Activated CD4-positive, alpha-beta T cell treated with anti-CD3 and anti-CD28 coated beads, Interleukin-10, Interleukin-2, amounts not matched to agents 100 ng/mL and 50 ng/mL, durations not matched to agents 16 hours and 8 hours (primary cell): ENCODE measurements at regions not wholly inside any gene's neighbourhood (a gene's known extent, or its start where the extent isn't known, plus 50 kb on each side); places are given as distances from the start of the nearest gene placed in this dataset.
"Not testable (repeated sequence)": the region's sequence is repeated elsewhere in the genome, so short reads cannot be mapped to it uniquely, and the experiment has no call there.

Experiments used
- DNase-seq: peaks from one replicate; pipeline ENCODE4 v3.0.0-alpha.2; 2020

DNA sequence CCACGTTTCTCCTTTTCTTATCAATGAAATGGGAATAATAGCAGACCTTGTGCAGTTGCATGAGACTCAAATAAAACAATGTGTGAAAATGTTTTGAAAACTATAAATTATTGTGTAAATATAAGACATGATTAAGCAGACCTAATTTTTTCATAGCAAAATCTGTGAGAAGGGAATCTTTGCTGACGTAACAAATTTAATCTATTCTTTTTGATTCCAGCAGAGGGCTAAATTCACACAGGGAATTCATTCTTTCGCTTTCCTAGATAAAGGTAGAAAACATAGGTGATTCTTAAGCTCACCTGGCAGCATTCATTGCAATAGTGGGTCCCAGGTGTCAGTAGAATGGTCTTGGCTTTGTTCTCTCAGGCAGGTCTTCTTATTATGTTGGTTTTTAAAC, 450.0 kb upstream of the GCFC2 start:
- DNase-seq = no peak

DNA sequence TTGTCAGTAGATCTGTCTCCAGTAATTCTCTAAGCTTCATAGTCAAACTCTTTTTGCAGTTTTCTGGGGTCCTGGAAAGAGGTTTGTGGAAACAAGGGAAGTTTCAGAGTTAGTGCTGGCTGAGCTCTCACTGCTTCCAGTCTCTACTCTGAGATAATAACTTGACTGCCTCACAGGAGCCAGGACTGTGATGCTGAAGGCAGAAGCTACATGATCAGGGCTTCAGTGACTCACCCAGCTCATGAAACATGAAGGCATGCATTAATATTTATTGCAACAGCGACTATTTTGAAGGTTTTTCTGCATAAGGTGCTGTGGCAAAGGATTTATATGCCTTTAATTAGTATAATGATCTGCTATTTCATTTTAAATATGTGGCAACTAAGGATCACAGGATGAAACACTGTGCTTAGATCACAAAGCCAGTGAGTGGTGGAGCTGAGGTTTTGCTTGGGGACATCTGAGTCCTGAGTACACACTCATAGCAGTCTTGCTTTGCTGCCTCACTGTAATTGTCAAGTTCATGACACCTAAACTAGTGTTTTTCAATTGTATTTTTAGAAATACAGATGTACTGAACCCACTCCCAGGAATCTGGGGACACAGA, 448.4 kb upstream of the GCFC2 start:
- no peak for DNase-seq

DNA sequence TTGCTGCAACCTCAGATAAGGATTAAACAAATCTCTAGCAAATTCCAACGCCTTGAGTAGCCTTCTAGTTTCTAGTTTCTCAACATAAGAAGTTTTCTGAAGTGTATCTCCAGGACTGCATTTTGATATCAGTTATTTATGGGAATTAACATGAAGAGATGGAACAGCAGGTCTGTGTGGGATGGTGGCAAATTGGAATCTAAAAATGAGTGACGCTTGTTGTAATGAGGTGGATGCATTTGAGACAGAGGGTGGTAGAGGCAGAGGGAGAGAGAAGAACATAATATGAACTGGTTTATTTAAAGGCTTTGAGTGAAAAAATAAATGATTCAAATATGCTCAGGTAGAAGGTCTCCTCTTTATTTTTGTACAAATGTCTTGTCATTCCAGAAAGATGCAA, 446.8 kb upstream of the GCFC2 start:
- DNase-seq = no peak

DNA sequence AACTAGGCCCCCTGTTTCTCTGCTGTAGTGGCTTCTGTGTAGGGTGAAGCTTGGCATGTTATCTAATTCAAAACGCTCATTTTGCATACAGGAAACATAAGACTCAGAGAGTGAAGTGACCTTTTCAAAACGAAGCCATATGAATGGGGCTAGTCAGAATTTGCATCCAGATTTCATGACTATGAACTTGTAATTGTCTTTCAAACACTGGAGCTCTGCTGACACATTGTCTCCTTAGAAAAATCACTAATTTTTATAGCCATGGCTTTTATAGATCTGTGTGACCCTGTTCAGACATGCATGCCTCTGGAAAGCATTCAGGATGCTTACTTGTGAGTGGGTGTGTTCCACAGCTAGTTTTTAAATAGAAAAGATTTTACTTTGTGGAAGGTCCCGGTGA, 444.3 kb upstream of the GCFC2 start:
- no peak for DNase-seq

DNA sequence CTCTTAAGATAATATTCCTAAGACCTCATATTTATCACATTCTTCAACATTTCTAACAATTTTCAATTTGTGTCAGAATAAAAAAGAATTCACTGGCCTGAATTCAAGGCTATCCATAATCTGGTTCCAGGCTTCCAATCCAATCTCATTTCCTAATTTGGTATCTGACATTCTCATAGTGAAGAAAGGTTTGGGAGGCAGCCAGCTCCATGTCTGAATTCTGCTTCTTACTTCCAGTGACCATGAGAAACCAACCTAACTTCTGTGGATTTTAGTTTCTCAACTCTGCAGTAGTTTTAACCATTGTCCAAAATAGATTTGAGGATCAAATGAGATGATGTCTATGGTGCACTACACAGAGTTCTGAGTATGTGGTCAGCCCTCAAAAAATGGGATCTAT, 439.1 kb upstream of the GCFC2 start:
- DNase-seq = no peak

DNA sequence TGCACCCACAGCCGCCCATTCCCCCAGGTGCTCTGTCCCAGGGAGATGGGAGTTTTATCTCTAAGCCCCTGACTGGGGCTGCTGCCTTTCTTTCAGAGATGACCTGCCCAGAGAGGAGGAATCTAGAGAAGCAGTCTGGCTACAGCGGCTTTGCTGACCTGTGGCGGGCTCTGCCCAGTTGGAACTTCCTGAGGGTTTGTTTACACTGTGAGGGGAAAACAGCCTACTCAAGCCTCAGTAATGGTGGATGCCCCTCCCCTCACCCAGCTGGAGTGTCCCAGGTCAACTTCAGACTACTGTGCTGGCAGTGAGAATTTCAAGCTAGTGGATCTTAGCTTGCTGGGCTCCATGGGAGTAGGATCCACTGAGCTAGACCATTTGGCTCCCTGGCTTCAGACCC, 428.6 kb upstream of the GCFC2 start:
- DNase-seq = not testable (repeated sequence)

DNA sequence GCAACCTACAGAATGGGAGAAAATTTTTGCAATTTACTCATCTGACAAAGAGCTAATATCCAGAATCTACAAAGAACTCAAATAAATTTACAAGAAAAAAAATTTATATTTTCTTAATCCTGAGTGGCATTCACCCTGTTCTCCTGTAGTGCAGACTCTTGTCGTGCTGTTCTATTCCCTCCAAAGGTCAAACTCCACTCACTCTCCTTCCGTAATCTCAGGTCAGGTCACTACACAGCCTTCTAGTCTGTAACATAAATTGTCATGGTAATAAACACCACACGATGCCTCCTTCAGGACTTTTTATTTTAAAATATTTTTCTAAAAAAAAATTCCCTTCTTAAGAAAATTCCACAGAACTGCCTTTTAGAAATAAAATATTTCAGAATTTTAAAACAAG, 417.9 kb upstream of the GCFC2 start:
- no peak for DNase-seq

DNA sequence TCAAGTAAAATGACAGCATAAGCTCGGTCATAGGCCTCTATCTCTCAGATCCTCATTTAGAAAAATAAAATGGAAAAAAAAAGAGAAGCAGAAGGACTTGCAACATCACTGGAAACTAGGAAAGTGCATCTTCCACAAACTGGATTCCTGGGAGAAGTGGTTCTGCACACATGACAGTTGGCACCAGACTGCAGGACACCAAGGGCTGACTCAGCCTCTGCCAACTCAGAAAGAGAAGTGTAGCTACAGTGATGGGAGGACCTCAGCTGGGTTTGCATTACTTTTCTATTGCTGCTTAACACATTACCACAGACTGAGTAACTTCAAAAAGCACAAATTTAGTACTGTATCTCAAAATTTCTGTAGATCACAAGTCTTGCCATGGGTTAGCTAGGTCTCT, 409.5 kb upstream of the GCFC2 start:
- no peak for DNase-seq

DNA sequence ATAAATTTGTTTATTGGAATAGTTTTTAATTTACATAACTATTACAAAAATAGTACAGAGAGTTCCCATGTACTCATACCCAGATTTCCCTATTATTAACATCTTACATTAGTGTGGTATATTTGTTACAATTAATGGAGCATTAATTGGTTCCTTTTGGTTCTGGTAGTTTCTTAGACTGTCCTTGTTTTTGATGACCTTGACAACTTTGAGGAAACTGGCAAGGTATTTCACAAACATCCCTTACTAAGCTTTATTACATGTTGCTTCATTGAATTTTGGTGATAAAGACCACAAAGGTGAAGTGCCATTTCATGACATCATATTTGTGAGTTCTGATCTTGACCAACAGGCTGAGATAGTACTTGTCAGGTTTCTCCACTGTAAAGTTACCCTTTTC, 379.0 kb upstream of the GCFC2 start:
- DNase-seq = no peak

DNA sequence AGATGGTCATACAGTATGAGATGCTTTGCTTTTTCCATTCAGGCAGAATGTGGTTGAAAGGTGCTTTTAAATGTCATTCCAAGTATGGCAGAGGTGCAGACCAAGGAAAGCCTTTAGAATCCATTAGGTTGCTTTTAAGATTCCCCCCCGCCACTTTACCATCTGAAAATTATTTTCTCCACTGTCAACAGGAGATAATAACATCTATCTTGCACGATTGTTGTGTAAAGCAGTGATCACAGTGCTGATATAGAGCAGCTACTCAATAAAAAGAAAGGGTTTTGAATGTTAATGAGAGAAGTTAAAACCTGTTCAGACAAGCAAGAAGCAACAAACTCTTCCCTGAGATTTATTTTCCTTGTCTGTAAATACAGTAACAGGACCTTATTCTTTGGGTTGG, 372.5 kb upstream of the GCFC2 start:
- DNase-seq = no peak

DNA sequence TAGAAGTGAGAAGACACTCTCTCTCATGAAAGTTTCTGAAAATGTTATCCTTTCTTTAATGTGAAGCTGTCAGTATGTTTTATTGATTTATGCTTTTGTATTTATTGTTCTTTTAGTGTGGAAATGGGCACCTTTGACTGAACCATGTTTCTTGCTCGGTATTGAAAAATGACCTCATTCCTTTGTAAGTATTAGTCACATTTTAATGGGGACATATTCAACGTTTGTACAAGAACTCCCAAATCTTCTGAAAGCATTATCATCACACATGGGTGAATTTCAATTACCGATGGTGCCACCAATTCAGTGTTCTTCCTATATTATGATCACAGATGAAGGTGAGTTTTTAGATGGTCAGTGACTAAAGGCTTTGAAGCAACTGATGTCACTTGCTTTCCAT, 371.8 kb upstream of the GCFC2 start:
- no peak for DNase-seq

DNA sequence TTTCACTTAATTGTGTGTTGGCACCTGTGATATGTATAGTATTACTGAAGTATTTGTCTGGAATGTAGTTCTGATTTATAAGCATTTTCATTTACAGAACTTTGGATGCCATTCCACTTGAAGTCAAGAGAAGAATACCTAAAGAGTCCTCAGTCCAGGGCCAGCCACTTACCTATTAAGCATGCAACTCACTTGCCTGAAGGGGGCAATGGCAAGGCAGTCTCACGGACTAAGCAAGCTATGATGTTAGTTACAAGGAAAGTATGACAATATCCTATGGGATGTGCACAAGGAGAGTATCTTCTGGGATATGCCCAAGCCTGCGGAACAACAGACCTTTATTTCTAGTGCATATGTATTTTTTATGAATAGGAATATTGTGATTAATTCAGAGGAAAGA, 369.4 kb upstream of the GCFC2 start:
- DNase-seq = no peak

DNA sequence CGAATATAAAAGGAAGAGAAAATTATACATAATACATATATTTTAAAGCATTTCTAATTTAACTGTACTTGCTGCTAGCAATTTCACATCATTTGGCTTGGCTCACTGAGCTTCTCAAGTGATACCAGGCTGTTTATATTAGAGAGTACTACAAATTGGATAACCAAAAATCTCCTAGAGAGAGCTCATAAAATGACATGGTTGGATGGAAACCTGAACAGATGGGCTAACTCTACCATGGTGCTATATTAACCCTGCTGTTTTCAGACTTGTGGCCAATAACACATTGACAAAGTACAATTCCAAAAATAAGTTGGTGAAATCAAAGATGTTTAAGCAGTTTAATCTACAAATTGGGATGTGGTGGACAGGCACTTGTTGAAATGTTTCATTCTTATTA, 364.4 kb upstream of the GCFC2 start:
- DNase-seq = no peak

DNA sequence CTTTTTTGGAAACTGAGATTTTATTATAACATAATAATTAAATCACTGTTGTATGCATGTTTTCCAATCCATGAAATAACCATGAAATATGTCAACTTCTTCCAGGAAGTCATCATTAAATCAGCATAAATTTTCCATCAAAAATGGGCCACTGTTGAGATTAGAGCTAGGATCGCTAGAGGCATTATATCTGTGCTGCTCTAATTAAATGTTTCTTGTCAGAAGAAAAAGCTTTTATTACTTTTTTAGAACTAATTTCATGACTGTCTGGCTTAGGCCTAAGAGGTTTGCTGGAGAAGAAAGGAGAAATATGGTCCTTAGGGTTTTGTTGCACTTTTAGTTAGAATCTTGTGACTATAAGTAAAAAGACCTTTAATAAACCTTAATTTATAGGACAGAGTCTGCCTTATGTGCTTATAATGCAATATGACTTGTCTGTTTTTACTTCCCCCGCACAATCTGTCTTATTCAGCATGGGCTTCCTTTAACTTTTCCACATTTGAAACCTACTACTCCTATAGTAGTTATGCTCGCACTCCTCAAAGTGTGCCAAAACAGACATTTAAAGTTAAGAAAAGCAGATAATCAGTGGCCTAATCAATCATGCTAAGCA, 363.4 kb upstream of the GCFC2 start:
- DNase-seq = no peak

DNA sequence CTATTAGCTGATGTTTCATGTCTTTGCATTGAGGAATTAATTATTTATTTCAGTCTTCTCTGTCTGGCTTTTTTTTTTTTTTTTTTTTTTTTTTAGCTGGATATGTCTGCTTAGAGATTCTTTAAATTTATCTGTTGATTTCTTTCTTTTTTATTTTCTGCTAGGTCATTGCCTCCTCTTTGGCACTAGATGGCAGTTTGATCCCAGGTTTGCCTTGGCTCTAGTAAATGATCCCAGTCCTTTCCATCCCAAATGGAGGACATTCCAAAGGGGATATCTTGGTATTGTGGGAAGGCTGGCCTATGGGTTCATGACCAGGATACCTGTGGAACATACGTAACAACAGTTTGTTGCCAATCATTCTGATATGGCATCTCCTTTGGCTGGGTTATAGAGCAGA, 339.5 kb upstream of the GCFC2 start:
- no peak for DNase-seq

DNA sequence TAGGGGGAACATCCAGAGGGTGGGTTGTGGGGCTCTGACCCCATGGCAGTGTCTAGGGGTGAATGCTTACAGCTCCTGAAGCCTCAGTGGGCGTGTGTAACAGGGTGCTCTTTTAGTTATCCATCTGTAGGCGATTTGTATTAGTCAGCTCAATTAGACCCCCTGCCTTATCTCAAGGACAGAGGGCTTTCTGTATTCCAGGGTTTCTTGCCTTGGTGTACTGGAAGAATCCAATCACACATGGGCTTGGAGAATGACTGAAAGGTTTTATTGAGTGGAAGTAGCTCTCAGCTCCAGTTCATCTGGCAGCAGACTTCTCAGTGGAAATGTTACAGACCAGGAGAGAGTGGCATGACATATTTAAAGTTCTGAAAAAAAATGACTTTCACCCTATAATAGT, 334.0 kb upstream of the GCFC2 start:
- no peak for DNase-seq

DNA sequence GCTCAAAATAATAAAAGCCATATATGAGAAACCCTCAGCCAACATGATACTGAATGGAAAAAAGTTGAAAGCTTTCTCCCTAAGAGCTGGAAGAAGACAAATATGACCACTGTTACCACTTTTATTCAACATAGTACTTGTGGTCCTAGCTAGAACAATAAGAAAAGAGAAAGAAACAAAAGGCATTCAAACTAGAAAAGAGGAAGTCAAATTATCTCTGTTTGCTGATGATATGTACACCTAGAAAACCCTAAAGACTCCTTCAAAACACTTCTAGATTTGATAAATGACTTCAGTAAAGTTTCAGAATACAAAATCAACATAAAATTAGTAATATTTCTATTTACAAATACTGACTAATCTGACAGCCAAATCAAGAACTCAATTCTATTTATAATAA, 328.8 kb upstream of the GCFC2 start:
- DNase-seq = no peak

DNA sequence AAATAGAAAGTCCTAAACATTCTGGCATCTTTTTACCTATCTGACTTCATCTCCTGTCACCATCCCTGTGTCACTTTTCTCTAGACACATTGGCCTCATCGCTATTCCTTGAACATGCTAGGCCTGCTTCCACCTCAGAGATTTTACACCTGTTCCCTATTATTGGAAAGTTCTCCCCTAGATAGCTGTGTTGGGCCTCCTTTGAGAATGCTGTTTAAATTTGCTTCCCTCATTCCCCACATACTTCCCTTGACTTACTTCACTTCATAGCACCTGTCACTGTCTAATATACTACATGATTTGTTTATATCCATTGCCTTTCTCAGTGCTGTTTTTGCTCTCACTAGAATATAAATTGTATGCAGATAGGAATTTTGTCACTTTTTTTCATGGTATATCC, 317.0 kb upstream of the GCFC2 start:
- no peak for DNase-seq

DNA sequence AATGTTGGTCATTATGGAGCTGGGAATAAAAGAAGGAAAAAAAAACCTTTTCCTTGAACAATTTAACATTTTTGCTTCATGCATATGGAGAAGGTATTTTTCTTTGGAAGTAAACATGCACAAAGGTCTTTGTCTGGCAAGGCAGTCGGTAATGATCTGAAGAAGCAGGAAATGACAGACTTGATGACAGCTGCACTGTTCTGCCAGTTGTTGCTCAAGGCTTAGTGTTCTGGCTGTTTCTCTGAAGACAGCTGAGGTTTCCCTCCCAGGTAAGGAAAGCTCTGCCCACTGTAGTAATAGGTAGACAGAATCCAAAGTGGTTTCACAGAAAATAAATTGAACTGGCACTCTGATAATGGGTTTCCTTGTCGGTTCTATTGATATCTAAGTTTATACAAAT, 308.4 kb upstream of the GCFC2 start:
- DNase-seq = no peak

DNA sequence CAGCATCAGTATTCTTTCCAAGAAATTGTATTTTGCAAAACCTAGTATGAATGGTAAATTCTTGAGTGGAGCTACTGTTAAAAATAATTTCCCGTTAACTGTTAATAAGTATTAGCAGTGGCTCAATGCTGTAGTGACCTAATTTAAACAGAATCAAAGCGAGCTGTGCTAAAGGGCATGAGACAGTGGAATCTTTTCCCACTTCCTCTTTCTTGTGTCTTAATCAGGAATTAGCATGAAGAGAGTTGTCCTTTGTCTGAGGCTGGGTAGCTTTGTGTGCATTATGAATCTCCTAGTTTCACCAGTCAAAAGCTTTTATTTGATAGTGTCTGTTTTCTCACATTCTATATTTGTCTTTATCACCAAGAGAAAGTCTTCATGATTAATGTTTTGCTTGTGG, 298.8 kb upstream of the GCFC2 start:
- DNase-seq = no peak

DNA sequence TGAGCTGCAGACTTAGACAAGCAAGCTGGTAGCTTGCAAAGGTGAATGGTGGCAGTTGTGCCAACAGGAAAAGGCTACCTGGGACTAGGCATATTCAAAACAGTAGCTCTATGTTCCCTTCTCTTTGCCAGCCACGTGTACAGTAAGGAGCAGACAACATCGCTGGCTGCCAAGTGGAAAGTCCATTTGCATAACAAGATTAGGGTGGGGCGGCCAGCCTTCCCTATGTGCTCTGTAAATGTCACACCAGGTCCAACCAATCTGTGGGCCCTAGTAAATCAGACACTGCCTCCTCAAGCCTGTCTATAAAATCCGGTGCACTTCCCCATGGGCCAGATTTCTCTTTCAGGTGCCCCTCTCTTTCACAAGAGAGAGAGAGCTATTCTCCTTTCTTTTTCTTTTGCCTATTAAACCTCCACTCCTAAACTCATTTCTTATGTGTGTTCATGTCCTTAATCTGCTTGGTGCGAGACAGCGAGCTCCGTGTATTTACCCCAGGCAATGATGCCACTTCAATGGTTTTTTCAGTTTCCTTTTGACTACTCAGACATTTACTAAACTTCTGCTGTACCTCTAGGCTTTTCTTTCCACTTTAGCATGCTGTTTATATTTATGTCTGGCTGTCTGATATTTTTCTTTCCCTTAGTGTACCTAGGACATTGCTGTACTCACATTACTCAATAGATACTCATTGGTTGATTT, 297.4 kb upstream of the GCFC2 start:
- DNase-seq = peak; percentile 1

DNA sequence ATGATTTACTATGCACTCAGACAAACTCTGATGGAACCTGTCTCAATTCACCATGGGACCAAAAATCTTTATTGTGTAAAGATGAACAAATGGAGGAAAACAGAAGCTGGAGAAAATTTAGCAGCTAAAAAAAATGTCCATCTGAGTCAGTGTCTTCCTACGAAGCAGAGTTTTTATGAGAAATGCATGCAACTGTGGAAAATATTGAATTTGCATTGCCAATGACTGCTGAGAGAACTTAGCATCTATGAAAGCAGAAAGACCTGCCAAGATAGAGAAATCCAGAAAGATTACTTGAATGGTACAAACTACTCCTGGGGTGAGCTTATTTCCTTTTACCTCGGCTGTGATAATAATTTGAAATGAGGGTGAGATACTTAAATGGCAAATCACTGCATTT, 289.7 kb upstream of the GCFC2 start:
- no peak for DNase-seq

DNA sequence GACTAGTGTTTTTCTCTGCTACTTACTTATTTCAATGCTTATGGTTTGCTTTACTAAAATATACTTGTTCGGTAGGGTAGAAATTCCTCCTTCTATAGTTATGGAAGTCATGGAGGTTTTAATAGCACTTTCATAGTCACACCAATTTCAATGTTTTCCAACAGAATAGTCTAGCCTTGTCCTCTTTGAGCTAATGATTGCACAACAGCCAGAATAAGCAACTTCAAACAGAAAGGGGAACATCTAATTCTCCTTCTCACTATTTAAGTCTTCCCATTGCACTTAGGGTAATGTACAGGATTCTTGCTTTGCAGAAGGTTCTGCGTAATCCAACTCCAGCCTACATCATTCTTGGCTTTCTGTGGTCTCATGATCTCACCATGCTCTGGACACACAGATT, 287.7 kb upstream of the GCFC2 start:
- DNase-seq = no peak

DNA sequence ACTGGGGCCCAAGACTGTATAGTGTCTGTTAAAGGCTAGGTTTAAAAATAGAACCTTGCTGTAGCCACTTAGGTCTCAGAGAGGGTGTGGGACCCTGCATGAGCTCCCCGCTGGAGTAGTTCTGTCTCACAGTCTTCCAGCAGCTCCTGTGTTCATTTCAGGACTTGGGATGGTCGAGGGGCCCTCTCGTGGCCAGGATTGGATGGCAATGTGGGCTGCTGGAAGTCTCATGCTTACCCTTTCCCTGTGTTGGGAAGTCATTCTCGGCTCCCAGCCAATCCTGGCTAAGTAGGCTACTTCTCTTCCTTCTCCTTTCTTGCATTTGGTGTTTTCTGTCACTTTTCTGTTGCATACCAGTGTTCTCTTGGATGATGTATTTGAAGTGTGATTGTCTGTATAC, 284.0 kb upstream of the GCFC2 start:
- no peak for DNase-seq

DNA sequence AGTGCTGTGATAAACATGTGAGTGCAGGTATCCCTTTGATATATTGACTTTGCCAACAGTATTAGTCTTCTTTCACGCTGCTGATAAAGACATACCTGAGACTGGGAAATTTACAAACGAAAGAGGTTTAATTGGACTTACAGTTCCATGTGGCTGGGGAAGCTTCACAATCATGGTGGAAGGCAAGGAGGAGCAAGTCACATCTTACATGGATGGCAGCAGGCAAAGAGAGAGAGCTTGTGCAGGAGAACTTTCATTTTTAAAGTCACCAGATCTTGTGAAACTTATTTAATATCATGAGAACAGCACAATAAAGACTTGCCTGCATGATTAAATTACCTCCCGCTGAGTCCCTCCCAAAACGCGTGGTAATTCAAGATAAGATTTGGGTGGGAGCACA, 277.9 kb upstream of the GCFC2 start:
- DNase-seq = not testable (repeated sequence)
